Epithelial cell of proximal tubule (primary cell): ENCODE measurements at regions not wholly inside any gene's neighbourhood (a gene's known extent, or its start where the extent isn't known, plus 50 kb on each side); places are given as distances from the start of the nearest gene placed in this dataset.
"Not testable (repeated sequence)": the region's sequence is repeated elsewhere in the genome, so short reads cannot be mapped to it uniquely, and the experiment has no call there.

ENCODE experiments used
- DNase-seq: peaks from one replicate; pipeline ENCODE4 v3.0.0-alpha.2; 2011; ENCODE audit warnings: low read depth
- H3K4me3 ChIP-seq: 2 replicates; pipeline ENCODE4 v1.5.1; 2011; ENCODE audit warnings: low read depth, mild to moderate bottlenecking, low read length
- CTCF ChIP-seq: conservative IDR thresholded peaks from 2 replicates; pipeline ENCODE4 v1.5.1; 2012; ENCODE audit warnings: low read depth, mild to moderate bottlenecking, low read length

- no peak for DNase-seq
- TF ChIP-seq CTCF, result no peak
- no peak overlapping the region for H3K4me3 ChIP-seq
Measured at GRCh38 chr9:36521148-36521547, 51.5 kb upstream of the MELK start.

GRCh38 chr9:36517131-36517530 is 55.6 kb upstream of the MELK start:
- peak; percentile 50 for DNase-seq
- TF ChIP-seq CTCF, result no peak
- no peak overlapping the region for H3K4me3 ChIP-seq

GRCh38 chr9:36504156-36504555 is 68.5 kb upstream of the MELK start:
- no peak overlapping the region for H3K4me3 ChIP-seq
- no peak for TF ChIP-seq CTCF
- DNase-seq, result no peak

- TF ChIP-seq CTCF, result no peak
- no peak for DNase-seq
Measured at GRCh38 chr9:36503172-36504088, 69.3 kb upstream of the MELK start.

GRCh38 chr9:36501727-36502126 is 71.0 kb upstream of the MELK start:
- no peak for TF ChIP-seq CTCF
- no peak overlapping the region for H3K4me3 ChIP-seq

More at GRCh38 chr9:36503172-36504088, 69.3 kb upstream of the MELK start:
- H3K4me3 ChIP-seq, result no peak overlapping the region

GRCh38 chr9:36500931-36501330 is 71.8 kb upstream of the MELK start:
- not testable (repeated sequence) for H3K4me3 ChIP-seq, DNase-seq

More at GRCh38 chr9:36501727-36502126, 71.0 kb upstream of the MELK start:
- DNase-seq, result no peak

- no peak overlapping the region for H3K4me3 ChIP-seq
- no peak for TF ChIP-seq CTCF
- no peak for DNase-seq
Measured at GRCh38 chr9:36499174-36499890, 73.4 kb upstream of the MELK start.

GRCh38 chr9:36493564-36493963 is 79.1 kb upstream of the MELK start:
- DNase-seq, H3K4me3 ChIP-seq: not testable (repeated sequence)
